H1 (cell line): ENCODE measurements at regions not wholly inside any gene's neighbourhood (a gene's known extent, or its start where the extent isn't known, plus 50 kb on each side); places are given as distances from the start of the nearest gene placed in this dataset.

Experiments used
- CTCF ChIA-PET: fragments of 300-600 bp; sonication (Branson Sonifier 250); formaldehyde crosslinking; loops from one replicate; lab custom pipeline; 2021; ENCODE audit not compliant: partially characterized antibody; lab: Charles Lee
- POLR2A ChIA-PET: fragments of 300-600 bp; sonication (Branson Sonifier 250); formaldehyde crosslinking; loops from one replicate; lab custom pipeline; 2021; ENCODE audit warnings: inconsistent platforms; ENCODE audit not compliant: partially characterized antibody; lab: Charles Lee
- DNase-seq, 2 experiments: peaks; one replicate each; pipeline versions ENCODE4 v3.0.0 to v3.0.0-alpha.2; 2010 to 2022; ENCODE audit warnings: low spot score in 2 of 2, low read depth in 1 of 2, mixed read lengths in 1 of 2
- FAIRE-seq: peaks from 2 replicates; lab custom pipeline; 2011; peaks lifted over from hg19 to GRCh38; lab: Jason Lieb, UNC
- H2AFZ ChIP-seq: 2 replicates; pipeline ENCODE4 v1.8.1; 2012; ENCODE audit warnings: low read length, inconsistent platforms
- H2AK5ac ChIP-seq: 2 replicates; pipeline ENCODE4 v1.6.1; 2013; ENCODE audit warnings: low read depth, low read length
- H2BK120ac ChIP-seq: replicated peaks from 2 replicates; pipeline ENCODE3; 2013; ENCODE audit warnings: low read depth, low read length, inconsistent platforms
- H2BK12ac ChIP-seq: 2 replicates; pipeline ENCODE4 v1.6.1; 2013; ENCODE audit warnings: low read depth, low read length
- H2BK15ac ChIP-seq: 2 replicates; pipeline ENCODE4 v1.6.1; 2013; ENCODE audit warnings: low read length
- H2BK20ac ChIP-seq: 2 replicates; pipeline ENCODE4 v1.6.1; 2013; ENCODE audit warnings: low read length
- H2BK5ac ChIP-seq: 2 replicates; pipeline ENCODE4 v1.6.1; 2013; ENCODE audit warnings: low read depth, low read length
- H3K14ac ChIP-seq: 2 replicates; pipeline ENCODE4 v1.6.1; 2013; ENCODE audit warnings: inconsistent platforms; ENCODE audit not compliant: insufficient read length
- H3K18ac ChIP-seq: 2 replicates; pipeline ENCODE4 v1.6.1; 2013; ENCODE audit warnings: low read length; ENCODE audit errors: extremely low read depth
- H3K23ac ChIP-seq: 2 replicates; pipeline ENCODE4 v1.6.1; 2013; ENCODE audit warnings: inconsistent platforms; ENCODE audit not compliant: insufficient read length
- H3K23me2 ChIP-seq: 2 replicates; pipeline ENCODE4 v1.6.1; 2013; ENCODE audit warnings: low read depth, low read length
- H3K27ac ChIP-seq: 2 replicates; pipeline ENCODE4 v1.6.1; 2011; ENCODE audit warnings: low read depth, low read length, inconsistent platforms
- H3K27me3 ChIP-seq, 4 experiments: replicated peaks in 1 of 4; 1 replicate in 1 of 4; 2 replicates in 3 of 4; pipeline versions ENCODE4 v1.6.1 to v1.8.1; 2011 to 2013; ENCODE audit warnings: low read length in 3 of 4, mild to moderate bottlenecking in 3 of 4, inconsistent platforms in 2 of 4, mixed read lengths in 2 of 4, moderate library complexity in 1 of 4; ENCODE audit not compliant: control insufficient read depth in 3 of 4, insufficient read depth in 3 of 4; ENCODE audit errors: extremely low read depth in 1 of 4
- H3K36me3 ChIP-seq, 4 experiments: 2 replicates each; pipeline versions ENCODE4 v1.6.1 to v1.8.1; 2011 to 2013; ENCODE audit warnings: mild to moderate bottlenecking in 4 of 4, low read length in 3 of 4, moderate library complexity in 2 of 4, control low read depth in 1 of 4, inconsistent platforms in 1 of 4; ENCODE audit not compliant: insufficient read depth in 4 of 4, control insufficient read depth in 2 of 4
- H3K4ac ChIP-seq: replicated peaks from 2 replicates; pipeline ENCODE3; 2013; ENCODE audit warnings: low read length, low read depth, mixed read lengths, inconsistent platforms; ENCODE audit not compliant: insufficient read length
- H3K4me1 ChIP-seq, 4 experiments: replicated peaks in 1 of 4; 1 replicate in 1 of 4; 2 replicates in 3 of 4; pipeline versions ENCODE4 v1.6.1 to v1.8.1; 2011 to 2013; ENCODE audit warnings: low read length in 3 of 4, inconsistent platforms in 2 of 4, mixed read lengths in 1 of 4; ENCODE audit not compliant: insufficient read depth in 4 of 4, control insufficient read depth in 3 of 4
- H3K4me2 ChIP-seq, 2 experiments: 2 replicates each; pipeline versions ENCODE4 v1.6.1 to v1.8.1; 2011 to 2013; ENCODE audit warnings: low read depth in 2 of 2, low read length in 2 of 2, control low read depth in 1 of 2, inconsistent platforms in 1 of 2, mild to moderate bottlenecking in 1 of 2; ENCODE audit not compliant: insufficient read depth in 1 of 2
- H3K4me3 ChIP-seq, 4 experiments: fragments of 200-600, 300-600 bp in 1 of 4; sonication (generic), shearing (Covaris generic), sonication (Bioruptor Twin) in 1 of 4; 2 replicates each; pipeline versions ENCODE4 v1.5.1 to v1.8.1; 2011 to 2016; ENCODE audit warnings: low read length in 4 of 4, low read depth in 3 of 4, control low read depth in 2 of 4, inconsistent platforms in 2 of 4, mild to moderate bottlenecking in 2 of 4, mixed read lengths in 1 of 4, moderate library complexity in 1 of 4; ENCODE audit not compliant: insufficient read depth in 2 of 4; ENCODE audit errors: extremely low read depth in 1 of 4
- H3K56ac ChIP-seq: replicated peaks from 2 replicates; pipeline ENCODE3; 2013; ENCODE audit warnings: low read depth, mild to moderate bottlenecking, mixed read lengths, low read length, inconsistent platforms; ENCODE audit not compliant: insufficient read length
- H3K79me1 ChIP-seq: 2 replicates; pipeline ENCODE4 v1.6.1; 2013; ENCODE audit warnings: low read depth, low read length, control low read depth
- H3K79me2 ChIP-seq, 2 experiments: 2 replicates each; pipeline versions ENCODE4 v1.6.1 to v1.8.1; 2012 to 2013; ENCODE audit warnings: low read length in 2 of 2, mild to moderate bottlenecking in 2 of 2, inconsistent platforms in 1 of 2; ENCODE audit not compliant: insufficient read depth in 2 of 2, control insufficient read depth in 1 of 2
- H3K9ac ChIP-seq, 4 experiments: replicated peaks in 1 of 4; 1 replicate in 1 of 4; 2 replicates in 3 of 4; pipeline versions ENCODE4 v1.6.1 to v1.8.1; 2011 to 2013; ENCODE audit warnings: low read depth in 3 of 4, low read length in 3 of 4, control low read depth in 2 of 4, mild to moderate bottlenecking in 2 of 4, moderate library complexity in 2 of 4, inconsistent platforms in 1 of 4; ENCODE audit errors: extremely low read depth in 1 of 4
- H3K9me3 ChIP-seq, 2 experiments: 2 replicates each; pipeline versions ENCODE4 v1.6.1 to v1.8.1; 2012 to 2013; ENCODE audit warnings: mild to moderate bottlenecking in 2 of 2, moderate library complexity in 2 of 2, control low read depth in 1 of 2, inconsistent platforms in 1 of 2, low read depth in 1 of 2, low read length in 1 of 2, mixed read lengths in 1 of 2; ENCODE audit not compliant: insufficient read depth in 2 of 2
- H4K20me1 ChIP-seq, 2 experiments: replicated peaks in 1 of 2; 2 replicates each; pipeline versions ENCODE3 to v1.8.1; 2011 to 2013; ENCODE audit warnings: inconsistent platforms in 2 of 2, low read length in 2 of 2, mild to moderate bottlenecking in 1 of 2; ENCODE audit not compliant: insufficient read depth in 2 of 2, control insufficient read depth in 1 of 2
- H4K5ac ChIP-seq: 2 replicates; pipeline ENCODE4 v1.6.1; 2013; ENCODE audit warnings: low read length, low read depth, mixed read lengths, inconsistent platforms; ENCODE audit not compliant: insufficient read length
- H4K8ac ChIP-seq: 2 replicates; pipeline ENCODE4 v1.8.0; 2013; ENCODE audit warnings: mild to moderate bottlenecking, moderate library complexity, low read length, inconsistent platforms; ENCODE audit not compliant: insufficient read depth; ENCODE audit errors: extremely low read depth
- H4K91ac ChIP-seq: replicated peaks from 2 replicates; pipeline ENCODE3; 2013; ENCODE audit warnings: low read length, mixed read lengths, inconsistent platforms; ENCODE audit not compliant: insufficient read length
- ATF2 ChIP-seq: IDR thresholded peaks from 2 replicates; pipeline ENCODE4 v1.6.1; 2012; ENCODE audit warnings: low read length, inconsistent platforms
- BCL11A ChIP-seq, 2 experiments: IDR thresholded peaks; one replicate each; pipeline ENCODE4 v1.6.1; 2011; ENCODE audit warnings: low read depth in 2 of 2, low read length in 2 of 2, mild to moderate bottlenecking in 2 of 2
- BRCA1 ChIP-seq: IDR thresholded peaks from 2 replicates; pipeline ENCODE4 v1.6.1; 2012; ENCODE audit warnings: low read depth, low read length, improper control_type of control experiment
- CBX8 ChIP-seq: fragments of 300-800, 300-1000 bp; sonication (generic); IDR thresholded peaks from 2 replicates; pipeline ENCODE4 v1.7.1; 2016; ENCODE audit warnings: low read depth, low read length, borderline replicate concordance
- CEBPB ChIP-seq: IDR thresholded peaks from 2 replicates; pipeline ENCODE4 v1.6.1; 2012; ENCODE audit warnings: low read depth, low read length
- KDM4A ChIP-seq: IDR thresholded peaks from one replicate; pipeline ENCODE4 v1.7.1; 2012; ENCODE audit warnings: low read depth, mild to moderate bottlenecking, moderate library complexity, low read length, inconsistent platforms; ENCODE audit not compliant: severe bottlenecking
- MAFK ChIP-seq: IDR thresholded peaks from 2 replicates; pipeline ENCODE4 v1.6.1; 2012; ENCODE audit warnings: low read depth, mild to moderate bottlenecking, improper control_type of control experiment, low read length
- POLR2A ChIP-seq, 2 experiments: IDR thresholded peaks; 1 replicate in 1 of 2; 2 replicates in 1 of 2; pipeline ENCODE4 v1.6.1; 2011; ENCODE audit warnings: low read depth in 2 of 2, low read length in 2 of 2, mild to moderate bottlenecking in 2 of 2; ENCODE audit errors: control extremely low read depth in 1 of 2
- SIX5 ChIP-seq: IDR thresholded peaks from 2 replicates; pipeline ENCODE4 v1.6.1; 2011; ENCODE audit warnings: mild to moderate bottlenecking, low read depth, low read length
- SP2 ChIP-seq: IDR thresholded peaks from 2 replicates; pipeline ENCODE4 v1.6.1; 2012; ENCODE audit warnings: mild to moderate bottlenecking, low read length, inconsistent platforms
- TAF1 ChIP-seq: IDR thresholded peaks from 2 replicates; pipeline ENCODE4 v1.6.1; 2011; ENCODE audit warnings: mild to moderate bottlenecking, low read depth, low read length
- WGBS, 2 experiments: shearing (Covaris generic) in 1 of 2; methylation state at CpG; one replicate each; pipeline versions ENCODE4 v1.1.6 to v1.1.7; 2013 to 2015; ENCODE audit warnings: low lambda C conversion rate in 2 of 2, mixed read lengths in 2 of 2, inconsistent platforms in 1 of 2, low coverage in 1 of 2, missing lambda C conversion rate in 1 of 2; ENCODE audit not compliant: insufficient replicate concordance in 2 of 2, insufficient coverage in 1 of 2, insufficient read length in 1 of 2; ENCODE audit errors: extremely low coverage in 1 of 2, missing lambda C conversion rate in 1 of 2; 5-methylcytosine and 5-hydroxymethylcytosine counted together
- TF ChIP-seq, protein P1 (sequence below): IDR thresholded peaks from 2 replicates; pipeline ENCODE4 v1.6.1; 2012; ENCODE audit warnings: inconsistent platforms

- Histone ChIP-seq H3K56ac (no peak overlapping the region), H3K18ac (no peak overlapping the region), H3K79me1 (no peaks in the 10 kb centered on the region), H3K23ac (no peak overlapping the region), H3K14ac (no peak overlapping the region), H3K9ac (no peak overlapping the region), H3K27ac (no peak overlapping the region), H2AK5ac (no peak overlapping the region), H3K36me3 (no peaks in the 10 kb centered on the region), H3K4me3 (no peak overlapping the region), H4K5ac (no peak overlapping the region), H2BK120ac (no peak overlapping the region), H2BK15ac (no peak overlapping the region), H3K79me2 (no peaks in the 10 kb centered on the region), H2BK12ac (no peak overlapping the region), H3K23me2 (no peaks in the 10 kb centered on the region), H4K91ac (no peak overlapping the region), H2BK20ac (0 out of 2 replicates have a peak overlapping the region, but pooled peaks have one; percentile 9), H3K4ac (no peak overlapping the region), H3K27me3 (peaks cover 0 to 1% (median 0%) of the 10 kb centered on the region in 4 experiments; a peak in 1 of 7 replicates), H3K4me1 (no peaks in the 10 kb centered on the region), H2BK5ac (0 out of 2 replicates have a peak overlapping the region, but pooled peaks have one; percentile 15), H3K4me2 (no peak overlapping the region), H3K9me3 (no peaks in the 10 kb centered on the region; a peak in 1 of 4 replicates), H4K8ac (no peak overlapping the region), H2AFZ (peak overlapping the region; percentile 69), H4K20me1 (no peaks in the 10 kb centered on the region)
- CTCF ChIA-PET = interaction anchor here (1.0 to 4.7 kb wide), 4 partner anchors 12 to 337 kb away, joined by 3 to 25 read pairs (median 5); no protein-coding TSS in a partner anchor
- FAIRE-seq (no peak), DNase-seq (no peak)
- POLR2A ChIA-PET = interaction anchor here (1.4 kb wide), 1 partner anchor 11 kb away, joined by 3 read pairs; no protein-coding TSS in a partner anchor
- WGBS, 2 experiments = 88% methylated on average over 5 of the region's 5 CpGs; no CpG with 5 or more reads in 1 of the 2 experiments
- TF ChIP-seq KDM4A = no peak
- no peak for TF ChIP-seq BCL11A (IDR thresholded peaks at IDR 0.05; ENCODE audit: low read depth in 2 of 2, low read length in 2 of 2)
- no peak for TF ChIP-seq SIX5
- no peak for TF ChIP-seq SP2
- TF ChIP-seq CBX8 = no peak
- TF ChIP-seq TAF1 = no peak
- TF ChIP-seq BRCA1 = no peak
- TF ChIP-seq, protein P1, sequence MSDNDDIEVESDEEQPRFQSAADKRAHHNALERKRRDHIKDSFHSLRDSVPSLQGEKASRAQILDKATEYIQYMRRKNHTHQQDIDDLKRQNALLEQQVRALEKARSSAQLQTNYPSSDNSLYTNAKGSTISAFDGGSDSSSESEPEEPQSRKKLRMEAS = no peak
- no peak for TF ChIP-seq CEBPB
- no peak for TF ChIP-seq MAFK
- TF ChIP-seq ATF2 = no peak
- no peak for TF ChIP-seq POLR2A (IDR thresholded peaks at IDR 0.05; ENCODE audit: control extremely low read depth in 1 of 2, low read depth in 2 of 2, low read length in 2 of 2)
Measured at GRCh38 chr16:58855291-58855863, 121.3 kb upstream of the GOT2 start.
